B cell (primary cell): ENCODE measurements at regions not wholly inside any gene's neighbourhood (a gene's known extent, or its start where the extent isn't known, plus 50 kb on each side); places are given as distances from the start of the nearest gene placed in this dataset.

Experiments
- ATAC-seq: fragments of 200-7000 bp; cut with Tn5 transposase; one replicate; pipeline ENCODE4 v1.10.0; 2021; ENCODE audit warnings: low read depth, mild to moderate bottlenecking, moderate number of reproducible peaks, moderate library complexity
- CTCF ChIA-PET: fragments of 350-600 bp; sonication (Branson Sonifier 250); formaldehyde crosslinking; loops from one replicate; lab custom pipeline; 2021; ENCODE audit warnings: antibody characterized with exemption, inconsistent platforms; lab: Charles Lee
- POLR2A ChIA-PET: fragments of 350-600 bp; sonication (Branson Sonifier 250); formaldehyde crosslinking; loops from one replicate; lab custom pipeline; 2021; ENCODE audit warnings: antibody characterized with exemption; lab: Charles Lee
- DNase-seq: peaks from one replicate; pipeline ENCODE4 v3.0.0; 2013
- H2AFZ ChIP-seq: 2 replicates; pipeline ENCODE4 v1.6.1; 2012; ENCODE audit warnings: mild to moderate bottlenecking, low read depth, low read length; ENCODE audit not compliant: insufficient read depth, poor library complexity, severe bottlenecking
- H3K27ac ChIP-seq, 2 donors: 1 replicate in 1 of 2; 2 replicates in 1 of 2; pipeline ENCODE4 v1.5.1; 2012 to 2013; ENCODE audit warnings: low read length in 2 of 2, mild to moderate bottlenecking in 2 of 2, moderate library complexity in 1 of 2
- H3K27me3 ChIP-seq, 4 experiments: fragments of 200-600 bp in 1 of 4; sonication (generic) in 1 of 4; replicated peaks in 1 of 4; 1 replicate in 2 of 4; 2 replicates in 2 of 4; pipeline versions ENCODE4 v1.6.1 to v1.7.0; 2013 to 2016; ENCODE audit warnings: low read length in 3 of 4, mild to moderate bottlenecking in 2 of 4, mixed read lengths in 1 of 4, moderate library complexity in 1 of 4; ENCODE audit not compliant: insufficient read depth in 4 of 4, control insufficient read depth in 3 of 4; ENCODE audit errors: control extremely low read depth in 1 of 4
- H3K36me3 ChIP-seq, 2 experiments: replicated peaks in 1 of 2; 1 replicate in 1 of 2; 2 replicates in 1 of 2; pipeline versions ENCODE4 v1.6.1 to v1.7.1; 2013; ENCODE audit warnings: low read length in 1 of 2; ENCODE audit not compliant: insufficient read depth in 2 of 2, control insufficient read depth in 1 of 2; ENCODE audit errors: control extremely low read depth in 1 of 2, extremely low read depth in 1 of 2
- H3K4me1 ChIP-seq, 2 donors: fragments of 200-600 bp in 1 of 2; sonication (generic) in 1 of 2; 1 replicate in 1 of 2; 2 replicates in 1 of 2; pipeline versions ENCODE4 v1.5.1 to v1.6.1; 2013 to 2017; ENCODE audit warnings: low read length in 2 of 2; ENCODE audit not compliant: control insufficient read depth in 2 of 2, insufficient read depth in 2 of 2
- H3K4me2 ChIP-seq: replicated peaks from 2 replicates; pipeline ENCODE3; 2012; ENCODE audit warnings: mild to moderate bottlenecking, low read depth, low read length; ENCODE audit not compliant: poor library complexity, severe bottlenecking
- H3K4me3 ChIP-seq, 5 experiments: fragments of 200-600 bp in 1 of 5; sonication (generic) in 1 of 5; 1 replicate in 3 of 5; 2 replicates in 2 of 5; pipeline versions ENCODE4 v1.5.1 to v1.7.0; 2011 to 2016; ENCODE audit warnings: low read length in 4 of 5, mild to moderate bottlenecking in 4 of 5, low read depth in 2 of 5, control low read depth in 1 of 5, moderate library complexity in 1 of 5; ENCODE audit not compliant: insufficient read depth in 1 of 5; ENCODE audit errors: control extremely low read depth in 1 of 5, extremely low read depth in 1 of 5
- H3K79me2 ChIP-seq: fragments of 200-600 bp; sonication (generic); one replicate; pipeline ENCODE4 v1.6.0; 2016; ENCODE audit warnings: low read length; ENCODE audit not compliant: control insufficient read depth, insufficient read depth
- H3K9ac ChIP-seq: fragments of 200-600 bp; sonication (generic); 2 replicates; pipeline ENCODE4 v1.6.1; 2017; ENCODE audit warnings: mild to moderate bottlenecking, low read length, moderate library complexity
- H3K9me3 ChIP-seq, 3 donors: one replicate each; pipeline versions ENCODE4 v1.6.1 to v1.7.1; 2013; ENCODE audit warnings: low read length in 2 of 3; ENCODE audit not compliant: control insufficient read depth in 2 of 3, insufficient read depth in 1 of 3; ENCODE audit errors: control extremely low read depth in 1 of 3
- H4K20me1 ChIP-seq: 2 replicates; pipeline ENCODE4 v1.6.0; 2012; ENCODE audit warnings: mild to moderate bottlenecking, low read length; ENCODE audit not compliant: insufficient read depth, control insufficient read depth, poor library complexity, severe bottlenecking
- H3K27ac Mint-ChIP-seq: one replicate; pipeline ENCODE4 v1.8.0; 2021; ENCODE audit warnings: mixed read lengths
- H3K27me3 Mint-ChIP-seq: one replicate; pipeline ENCODE4 v1.8.0; 2021; ENCODE audit warnings: mixed read lengths
- H3K4me1 Mint-ChIP-seq: one replicate; pipeline ENCODE4 v1.8.0; 2021; ENCODE audit warnings: mixed read lengths
- H3K4me3 Mint-ChIP-seq: one replicate; pipeline ENCODE4 v1.8.0; 2021; ENCODE audit warnings: mixed read lengths
- H3K9me3 Mint-ChIP-seq: one replicate; pipeline ENCODE4 v1.8.0; 2022; ENCODE audit warnings: mixed read lengths; ENCODE audit not compliant: insufficient read depth
- CTCF ChIP-seq: fragments of 200-600 bp; IDR thresholded peaks from one replicate; pipeline ENCODE4 v1.8.0; 2022; ENCODE audit warnings: antibody characterized with exemption, mild to moderate bottlenecking
- EZH2 ChIP-seq: IDR thresholded peaks from 2 replicates; pipeline ENCODE4 v1.6.1; 2012; ENCODE audit warnings: borderline replicate concordance, low read depth, mild to moderate bottlenecking, moderate library complexity, low read length; ENCODE audit not compliant: insufficient read depth, poor library complexity, severe bottlenecking
- WGBS: methylation state at CpG from one replicate; pipeline ENCODE4 v1.1.5; 2013; ENCODE audit warnings: missing lambda C conversion rate; ENCODE audit not compliant: insufficient coverage; 5-methylcytosine and 5-hydroxymethylcytosine counted together
- intact Hi-C: fragments of 100-400 bp; cut with micrococcal nuclease; formaldehyde crosslinking; loops from one replicate; pipeline ENCODE4 v1.10.0; 2022

- H3K27me3 ChIP-seq: no peaks in the 10 kb centered on the region
- no peak overlapping the region for H3K4me3 Mint-ChIP-seq
- no peak overlapping the region for H3K4me2 ChIP-seq
- POLR2A ChIA-PET: no interaction called here
- no peak overlapping the region for H3K9ac ChIP-seq
- DNase-seq (no peak), ATAC-seq (no peak)
- H4K20me1 ChIP-seq: no peaks in the 10 kb centered on the region
- H3K27ac ChIP-seq: no peak overlapping the region
- CTCF ChIA-PET: no interaction called here
- no peak overlapping the region for H2AFZ ChIP-seq
- no peaks in the 10 kb centered on the region for H3K4me1 ChIP-seq
- no peak overlapping the region for H3K4me3 ChIP-seq
- intact Hi-C loops: no loop called here
- TF ChIP-seq EZH2: no peak
- WGBS: no CpG with 5 or more reads among the region's 2 CpGs
- H3K27ac Mint-ChIP-seq: no peak overlapping the region
- H3K27me3 Mint-ChIP-seq: no peaks in the 10 kb centered on the region
- no peaks in the 10 kb centered on the region for H3K9me3 Mint-ChIP-seq
- no peaks in the 10 kb centered on the region for H3K36me3 ChIP-seq
- H3K4me1 Mint-ChIP-seq: no peaks in the 10 kb centered on the region
- H3K79me2 ChIP-seq: no peaks in the 10 kb centered on the region
- no peaks in the 10 kb centered on the region for H3K9me3 ChIP-seq
These were observed 676.1 kb upstream of the C9orf72 start for GRCh38 chr9:28249424-28249823.

GRCh38 chr9:28255174-28255573 lies 681.9 kb upstream of the C9orf72 start:
- CTCF ChIA-PET: no interaction called here
- WGBS: no CpG with 5 or more reads among the region's 3 CpGs
- no peak overlapping the region for H2AFZ ChIP-seq
- no peak overlapping the region for H3K27ac ChIP-seq
- H3K4me3 ChIP-seq: no peak overlapping the region
- H3K36me3 ChIP-seq: no peaks in the 10 kb centered on the region
- POLR2A ChIA-PET: no interaction called here
- Mint-ChIP-seq H3K27me3 (no peaks in the 10 kb centered on the region), H3K4me3 (no peak overlapping the region), H3K9me3 (peaks cover under 1% of the 10 kb centered on the region), H3K27ac (no peak overlapping the region), H3K4me1 (no peaks in the 10 kb centered on the region)
- no peaks in the 10 kb centered on the region for H3K4me1 ChIP-seq
- intact Hi-C loops: no loop called here
- H3K4me2 ChIP-seq: no peak overlapping the region
- ATAC-seq: no peak
- DNase-seq: no peak
- TF ChIP-seq CTCF (no peak), EZH2 (no peak)
- no peaks in the 10 kb centered on the region for H4K20me1 ChIP-seq
- no peak overlapping the region for H3K9ac ChIP-seq
- no peaks in the 10 kb centered on the region for H3K27me3 ChIP-seq
- H3K79me2 ChIP-seq: no peaks in the 10 kb centered on the region
- H3K9me3 ChIP-seq: no peaks in the 10 kb centered on the region
